ENCODE measurements at regions not wholly inside any gene's neighbourhood (a gene's known extent, or its start where the extent isn't known, plus 50 kb on each side); places are given as distances from the start of the nearest gene placed in this dataset.
"Not testable (repeated sequence)": the region's sequence is repeated elsewhere in the genome, so short reads cannot be mapped to it uniquely, and the experiment has no call there.

DNA sequence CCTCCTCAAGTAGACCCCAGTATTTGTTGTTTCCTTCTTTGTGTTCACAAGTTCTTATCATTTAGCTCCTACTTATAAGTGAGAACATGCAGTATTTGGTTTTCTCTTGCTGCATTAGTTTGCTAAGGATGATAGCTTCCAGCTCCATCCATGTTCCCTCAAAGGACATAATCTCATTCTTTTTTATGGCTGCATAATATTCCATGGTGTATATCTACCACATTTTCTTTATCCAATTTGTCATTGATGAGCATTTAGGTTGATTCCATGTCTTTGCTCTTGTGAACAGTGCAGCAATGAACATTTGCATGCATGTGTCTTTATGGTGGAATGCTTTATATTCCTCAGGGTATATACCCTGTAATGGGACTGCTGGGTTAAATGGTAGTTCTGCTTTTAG is 137.7 kb upstream of the SLC38A2 start:
- H2AFZ ChIP-seq (replicated peaks; ENCODE audit: low read length, poor library complexity); H2AK9ac ChIP-seq (replicated peaks; ENCODE audit: low read depth, low read length, poor library complexity); H2AK5ac ChIP-seq (ENCODE audit: low read depth, low read length); H4K5ac ChIP-seq (ENCODE audit: low read depth, low read length); H3K18ac ChIP-seq (ENCODE audit: low read depth, low read length); H3K9me1 ChIP-seq (ENCODE audit: insufficient read depth, low read length); ATAC-seq (ENCODE audit: low read depth); H3K56ac ChIP-seq (ENCODE audit: extremely low read depth, insufficient read depth, low read length); H3K23ac ChIP-seq (ENCODE audit: low read depth, low read length); H2BK20ac ChIP-seq (ENCODE audit: low read depth, low read length); CTCF ChIA-PET; H2BK15ac ChIP-seq (ENCODE audit: low read depth, low read length); H3K4me3 ChIP-seq (ENCODE audit: insufficient read depth, low read depth, low read length); H2BK120ac ChIP-seq (ENCODE audit: low read depth, low read length); H3K9ac ChIP-seq (ENCODE audit: low read depth, low read length); H3K27ac ChIP-seq (ENCODE audit: insufficient read depth, low read length); H4K8ac ChIP-seq (ENCODE audit: low read depth in 2 of 2, low read length in 2 of 2); H2BK5ac ChIP-seq (ENCODE audit: low read depth, low read length, poor library complexity, severe bottlenecking); H3K4ac ChIP-seq (ENCODE audit: low read depth, low read length); H3K4me1 ChIP-seq (ENCODE audit: control insufficient read depth, insufficient read depth, low read length); H4K91ac ChIP-seq (ENCODE audit: insufficient read depth, low read depth, low read length); H3K4me2 ChIP-seq (ENCODE audit: low read depth, low read length); POLR2A ChIA-PET (ENCODE audit: unreplicated experiment); H3K79me1 ChIP-seq (ENCODE audit: low read depth in 1 of 2, low read length in 2 of 2); H4K20me1 ChIP-seq (ENCODE audit: insufficient read depth, low read length); H3K27me3 ChIP-seq (ENCODE audit: control insufficient read depth, insufficient read depth, low read length); BruUV-seq (replicated peaks); in situ Hi-C loops (cut with MboI; ENCODE audit: low sequenced_read_pairs); DNase-seq; intact Hi-C loops (cut with micrococcal nuclease); H3K36me3 ChIP-seq (ENCODE audit: control insufficient read depth, insufficient read depth, low read length); dilution Hi-C loops (cut with HindIII; ENCODE audit: low sequenced_read_pairs, unreplicated experiment); H3K14ac ChIP-seq (replicated peaks; ENCODE audit: low read depth, low read length): not testable (repeated sequence)
- H3K9me3 ChIP-seq (ENCODE audit: control insufficient read depth, insufficient read depth, low read length): peaks cover 27% of the 10 kb centered on the region

All from IMR-90 (cell line).